ENCODE measurements at regions not wholly inside any gene's neighbourhood (a gene's known extent, or its start where the extent isn't known, plus 50 kb on each side); places are given as distances from the start of the nearest gene placed in this dataset.

DNA sequence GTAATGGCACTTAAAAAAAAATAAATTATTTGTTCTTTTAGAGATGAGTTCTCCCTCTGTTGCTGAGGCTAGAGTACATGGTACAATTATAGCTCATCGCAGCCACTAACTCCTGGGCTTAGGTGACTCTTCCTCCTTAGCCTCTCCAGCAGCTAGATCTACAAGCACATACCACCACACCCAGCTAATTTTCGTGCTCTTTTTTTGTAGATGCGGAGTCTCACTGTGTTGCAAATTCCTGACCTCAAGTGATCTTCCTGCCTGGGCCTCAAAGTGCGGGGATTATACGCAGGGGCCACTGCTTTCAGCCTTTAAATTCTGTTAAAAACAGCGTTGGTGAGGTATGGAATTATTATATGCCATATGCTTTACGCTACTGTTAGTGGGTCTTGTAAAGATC, 2034.0 kb downstream of the OLFM4 start:
- TF ChIP-seq, protein P1, sequence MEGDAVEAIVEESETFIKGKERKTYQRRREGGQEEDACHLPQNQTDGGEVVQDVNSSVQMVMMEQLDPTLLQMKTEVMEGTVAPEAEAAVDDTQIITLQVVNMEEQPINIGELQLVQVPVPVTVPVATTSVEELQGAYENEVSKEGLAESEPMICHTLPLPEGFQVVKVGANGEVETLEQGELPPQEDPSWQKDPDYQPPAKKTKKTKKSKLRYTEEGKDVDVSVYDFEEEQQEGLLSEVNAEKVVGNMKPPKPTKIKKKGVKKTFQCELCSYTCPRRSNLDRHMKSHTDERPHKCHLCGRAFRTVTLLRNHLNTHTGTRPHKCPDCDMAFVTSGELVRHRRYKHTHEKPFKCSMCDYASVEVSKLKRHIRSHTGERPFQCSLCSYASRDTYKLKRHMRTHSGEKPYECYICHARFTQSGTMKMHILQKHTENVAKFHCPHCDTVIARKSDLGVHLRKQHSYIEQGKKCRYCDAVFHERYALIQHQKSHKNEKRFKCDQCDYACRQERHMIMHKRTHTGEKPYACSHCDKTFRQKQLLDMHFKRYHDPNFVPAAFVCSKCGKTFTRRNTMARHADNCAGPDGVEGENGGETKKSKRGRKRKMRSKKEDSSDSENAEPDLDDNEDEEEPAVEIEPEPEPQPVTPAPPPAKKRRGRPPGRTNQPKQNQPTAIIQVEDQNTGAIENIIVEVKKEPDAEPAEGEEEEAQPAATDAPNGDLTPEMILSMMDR (conservative IDR thresholded peaks at IDR 0.05; ENCODE audit: low read depth, low read length): no peak
- H3K4me3 ChIP-seq (ENCODE audit: low read depth, low read length): no peak overlapping the region
- no peak for DNase-seq (ENCODE audit: low read depth)

DNA sequence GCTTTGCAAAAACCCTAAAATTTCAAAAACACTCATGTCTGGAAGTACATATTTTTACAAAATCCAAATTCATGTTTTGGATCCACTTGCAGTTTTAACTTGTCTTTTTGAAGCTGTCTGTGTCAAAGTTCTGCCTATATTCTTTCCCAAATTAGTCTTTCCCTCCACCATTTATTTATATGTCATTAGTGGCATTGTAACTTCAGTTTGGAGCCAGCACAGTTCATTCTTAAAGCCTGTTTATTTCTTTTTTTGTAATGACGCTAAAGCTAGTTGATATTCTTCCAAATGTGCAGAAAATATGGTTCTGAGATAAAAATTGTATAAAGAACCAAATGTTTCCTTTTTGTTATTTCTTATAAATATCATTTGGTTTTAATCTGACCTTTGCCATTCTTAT, 2039.3 kb downstream of the OLFM4 start:
- TF ChIP-seq, protein P1 (conservative IDR thresholded peaks at IDR 0.05; ENCODE audit: low read depth, low read length): no peak
- no peak for DNase-seq (ENCODE audit: low read depth)
- no peak overlapping the region for H3K4me3 ChIP-seq (ENCODE audit: low read depth, low read length)

DNA sequence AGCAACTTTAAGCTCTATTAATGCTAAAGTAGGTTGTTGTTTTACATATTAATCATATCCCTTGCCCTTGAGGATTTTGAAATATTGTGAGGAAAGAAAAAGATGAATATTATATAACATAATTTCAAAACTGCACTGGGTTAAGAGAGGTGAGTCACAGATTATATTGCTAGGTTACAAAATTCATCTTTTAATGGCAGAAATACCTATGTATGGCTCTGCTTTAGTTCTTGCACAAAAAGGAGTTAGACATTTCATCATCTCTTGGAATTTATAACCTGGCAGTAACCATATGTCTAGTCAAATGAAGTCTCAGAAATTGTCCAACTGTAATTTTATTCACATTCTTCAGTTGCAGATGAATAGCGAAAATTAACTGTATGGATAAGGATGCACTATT, 2041.1 kb downstream of the OLFM4 start:
- DNase-seq (ENCODE audit: low read depth): no peak
- no peak overlapping the region for H3K4me3 ChIP-seq (ENCODE audit: low read depth, low read length)
- TF ChIP-seq, protein P1 (conservative IDR thresholded peaks at IDR 0.05; ENCODE audit: low read depth, low read length): no peak

DNA sequence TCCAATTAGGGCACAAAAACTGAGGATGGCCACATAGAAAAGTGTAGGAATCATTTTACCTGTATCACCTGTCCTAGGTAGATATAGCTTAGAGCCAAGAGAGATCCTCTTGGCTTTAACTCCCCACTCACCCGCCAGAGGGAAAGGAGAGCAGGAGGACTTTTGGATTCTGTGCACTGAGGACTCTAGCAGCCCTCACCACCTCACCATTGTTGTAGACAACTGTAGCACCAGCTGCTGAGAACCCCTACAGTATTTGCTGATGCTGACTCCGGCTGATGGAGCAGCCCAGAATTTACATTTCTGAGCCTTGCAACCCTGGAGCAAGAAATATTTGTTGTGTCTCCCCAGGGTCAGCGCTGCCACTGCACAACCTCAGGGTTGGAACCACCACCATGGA, 2044.4 kb downstream of the OLFM4 start:
- no peak overlapping the region for H3K4me3 ChIP-seq (ENCODE audit: low read depth, low read length)
- no peak for DNase-seq (ENCODE audit: low read depth)
- TF ChIP-seq, protein P1 (conservative IDR thresholded peaks at IDR 0.05; ENCODE audit: low read depth, low read length): no peak

DNA sequence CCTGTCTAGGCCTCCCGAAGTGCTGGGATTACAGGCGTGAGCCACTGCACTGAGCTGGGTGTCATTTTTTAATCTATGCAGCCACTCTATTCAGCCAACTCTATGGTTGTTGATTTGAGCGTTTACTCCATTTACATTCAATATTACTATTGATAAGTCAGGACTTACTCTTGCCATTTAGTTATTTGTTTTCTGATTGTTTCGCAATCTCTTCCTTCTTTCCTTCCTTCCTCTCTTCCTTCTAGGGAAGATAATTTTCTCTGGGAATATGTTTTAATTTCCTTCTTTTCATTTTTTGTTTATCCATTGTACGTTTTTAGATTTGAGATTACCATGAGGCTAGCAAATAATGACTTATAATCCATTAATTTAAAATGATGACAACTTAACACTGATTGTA, 2056.0 kb downstream of the OLFM4 start:
- H3K4me3 ChIP-seq (ENCODE audit: low read depth, low read length): no peak overlapping the region
- no peak for DNase-seq (ENCODE audit: low read depth)
- TF ChIP-seq, protein P1 (conservative IDR thresholded peaks at IDR 0.05; ENCODE audit: low read depth, low read length): no peak

DNA sequence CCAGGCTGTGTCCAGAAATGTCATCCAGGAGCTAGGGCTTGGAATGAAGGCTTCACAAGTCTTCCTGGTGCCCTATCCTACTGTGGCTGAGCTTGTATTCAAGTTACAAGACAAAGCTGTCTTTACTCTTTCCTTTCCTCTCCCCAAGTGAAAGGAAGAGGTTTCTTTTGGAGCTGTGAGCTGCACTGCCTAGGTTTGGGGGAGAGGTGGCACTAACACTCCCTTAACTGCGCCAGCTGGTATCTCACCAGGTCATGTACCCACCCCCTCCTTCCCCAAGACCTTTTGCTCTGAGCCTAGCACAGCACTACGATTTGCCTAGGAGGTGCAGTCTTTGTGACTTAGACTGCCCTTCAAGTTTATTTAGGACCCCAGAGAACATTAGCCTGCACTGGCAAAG, 2053.6 kb upstream of the PRR20A start:
- DNase-seq (ENCODE audit: low read depth): no peak
- no peak overlapping the region for H3K4me3 ChIP-seq (ENCODE audit: low read depth, low read length)
- TF ChIP-seq, protein P1 (conservative IDR thresholded peaks at IDR 0.05; ENCODE audit: low read depth, low read length): no peak

DNA sequence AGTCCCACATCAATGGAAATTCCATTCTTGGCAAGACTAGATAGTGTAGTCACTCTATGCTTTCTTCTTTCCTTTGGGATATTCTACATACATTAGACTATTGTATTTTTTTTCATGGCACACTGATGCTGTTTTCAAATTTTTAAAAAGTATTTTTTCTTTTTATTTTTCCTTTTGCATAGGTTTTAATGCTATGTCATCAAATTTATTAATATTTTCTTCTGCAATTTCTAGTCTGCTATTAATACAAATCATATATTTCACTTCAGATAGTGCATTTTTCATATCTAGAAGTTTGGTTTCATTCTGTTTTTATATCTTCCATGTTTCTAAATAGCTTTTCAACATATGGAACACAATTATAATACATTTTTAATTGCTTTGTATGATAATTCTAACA, 2050.1 kb upstream of the PRR20A start:
- no peak for DNase-seq (ENCODE audit: low read depth)
- TF ChIP-seq, protein P1 (conservative IDR thresholded peaks at IDR 0.05; ENCODE audit: low read depth, low read length): no peak
- no peak overlapping the region for H3K4me3 ChIP-seq (ENCODE audit: low read depth, low read length)
